PC-3 (cell line): ENCODE measurements at regions not wholly inside any gene's neighbourhood (a gene's known extent, or its start where the extent isn't known, plus 50 kb on each side); places are given as distances from the start of the nearest gene placed in this dataset.

ENCODE experiments used
- ATAC-seq: fragments of 200-7000 bp; cut with Tn5 transposase; 2 replicates; pipeline ENCODE4 v1.9.1; 2020; ENCODE audit warnings: mild to moderate bottlenecking, moderate library complexity
- BruUV-seq: library from RNA; stranded (reverse); fragments of 400-500 nt; replicated peaks from 2 replicates; lab custom pipeline; 2021; lab: Mats Ljungman, UMichigan
- CTCF ChIA-PET: fragments of 300-600 bp; sonication (Branson Sonifier 250); formaldehyde crosslinking; loops from one replicate; lab custom pipeline; 2022; ENCODE audit warnings: antibody characterized with exemption; lab: Charles Lee
- POLR2A ChIA-PET: fragments of 300-600 bp; sonication (Branson Sonifier 250); formaldehyde crosslinking; loops from one replicate; lab custom pipeline; 2022; ENCODE audit warnings: antibody characterized with exemption; ENCODE audit not compliant: unreplicated experiment; lab: Charles Lee
- DNase-seq: peaks from one replicate; pipeline ENCODE4 v3.0.0-alpha.2; 2015
- H2AFZ ChIP-seq: fragments of 300-600 bp; sonication (generic); 2 replicates; pipeline ENCODE4 v1.6.0; 2016; ENCODE audit warnings: antibody characterized with exemption, low read length
- H3F3A ChIP-seq: fragments of 300-600 bp; sonication (generic); one replicate; pipeline ENCODE4 v1.6.0; 2017; ENCODE audit warnings: antibody characterized with exemption, low read length, control low read depth, mild to moderate bottlenecking; ENCODE audit not compliant: unreplicated experiment
- H3K27ac ChIP-seq: fragments of 300-600 bp; sonication (generic); 2 replicates; pipeline ENCODE4 v1.5.1; 2016; ENCODE audit warnings: mild to moderate bottlenecking, low read length
- H3K27me3 ChIP-seq: fragments of 300-600 bp; sonication (generic); 2 replicates; pipeline ENCODE4 v1.6.1; 2016; ENCODE audit warnings: low read length, mixed read lengths
- H3K36me3 ChIP-seq: fragments of 300-600 bp; sonication (generic); 2 replicates; pipeline ENCODE4 v1.6.1; 2016; ENCODE audit warnings: low read depth, mixed run types, low read length, mixed read lengths
- H3K4me1 ChIP-seq: fragments of 300-600 bp; sonication (generic); 2 replicates; pipeline ENCODE4 v1.5.1; 2016; ENCODE audit warnings: low read length; ENCODE audit not compliant: insufficient read depth
- H3K4me2 ChIP-seq: fragments of 300-600 bp; sonication (generic); 2 replicates; pipeline ENCODE4 v1.6.0; 2016; ENCODE audit warnings: low read length
- H3K4me3 ChIP-seq: fragments of 300-600 bp; sonication (generic); 2 replicates; pipeline ENCODE4 v1.5.1; 2016; ENCODE audit warnings: mild to moderate bottlenecking, low read length, mixed read lengths
- H3K79me2 ChIP-seq: fragments of 300-600 bp; sonication (generic); 2 replicates; pipeline ENCODE4 v1.6.1; 2017; ENCODE audit warnings: low read length, mixed read lengths
- H3K9ac ChIP-seq: fragments of 300-600 bp; sonication (generic); 2 replicates; pipeline ENCODE4 v1.6.0; 2016; ENCODE audit warnings: mild to moderate bottlenecking, low read length
- H3K9me2 ChIP-seq: fragments of 300-600 bp; sonication (generic); replicated peaks from 2 replicates; pipeline ENCODE4 v1.6.1; 2016; ENCODE audit warnings: mixed run types, low read length, mixed read lengths
- H3K9me3 ChIP-seq: fragments of 300-600 bp; sonication (generic); 2 replicates; pipeline ENCODE4 v1.6.1; 2016; ENCODE audit warnings: low read length, mixed read lengths
- H4K20me1 ChIP-seq: fragments of 300-600 bp; sonication (generic); 2 replicates; pipeline ENCODE4 v1.6.1; 2016; ENCODE audit warnings: low read length, mixed read lengths
- CTCF ChIP-seq: fragments of 300-600 bp; sonication (generic); conservative IDR thresholded peaks from 2 replicates; pipeline ENCODE4 v1.5.1; 2017; ENCODE audit warnings: antibody characterized with exemption, low read depth, mild to moderate bottlenecking, low read length
- EZH2 ChIP-seq: fragments of 300-600 bp; sonication (generic); IDR thresholded peaks from one replicate; pipeline ENCODE4 v1.6.1; 2017; ENCODE audit warnings: antibody characterized with exemption, mild to moderate bottlenecking, low read length; ENCODE audit not compliant: unreplicated experiment
- EZH2phosphoT487 ChIP-seq: fragments of 300-600 bp; sonication (generic); IDR thresholded peaks from 2 replicates; pipeline ENCODE4 v1.6.1; 2018; ENCODE audit warnings: mild to moderate bottlenecking, antibody characterized with exemption, low read length, borderline replicate concordance
- intact Hi-C: fragments of 100-400 bp; cut with micrococcal nuclease; formaldehyde crosslinking; loops from 2 replicates; pipeline ENCODE4 v1.9.0; 2023

DNA sequence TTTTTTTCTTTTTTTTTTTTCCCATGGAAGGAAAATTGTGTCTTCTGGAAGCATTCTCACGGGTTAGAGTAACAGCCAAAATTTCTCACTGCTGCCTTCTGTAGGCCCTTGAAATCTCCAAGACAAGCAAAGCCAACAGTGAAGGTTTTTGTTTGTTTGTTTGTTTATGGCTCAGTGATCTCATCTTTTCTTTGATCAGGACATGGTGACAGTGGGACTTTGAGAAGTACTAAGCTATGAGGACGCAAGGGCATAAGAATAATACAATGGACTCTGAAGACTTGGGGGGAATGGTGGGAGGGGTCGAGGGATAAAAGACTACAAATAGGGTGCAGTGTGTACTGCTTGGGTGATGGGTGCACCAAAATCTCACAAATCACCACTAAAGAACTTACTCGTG is 419.4 kb downstream of the PTPRC start:
- Histone ChIP-seq H3K79me2 (no peaks in the 10 kb centered on the region), H3K4me2 (no peak overlapping the region), H3K9ac (no peak overlapping the region), H3K27ac (no peak overlapping the region), H3K4me1 (no peaks in the 10 kb centered on the region), H2AFZ (no peak overlapping the region), H3K36me3 (no peaks in the 10 kb centered on the region), H3K9me3 (no peaks in the 10 kb centered on the region), H3K9me2 (no peaks in the 10 kb centered on the region), H3K4me3 (no peak overlapping the region), H3F3A (no peaks in the 10 kb centered on the region), H4K20me1 (no peaks in the 10 kb centered on the region), H3K27me3 (no peaks in the 10 kb centered on the region)
- intact Hi-C loops: no loop called here
- DNase-seq (no peak), ATAC-seq (no peak)
- ChIA-PET POLR2A (no interaction called here), CTCF (no interaction called here)
- BruUV-seq: no TSS peak
- no peak for TF ChIP-seq EZH2
- no peak for TF ChIP-seq CTCF
- TF ChIP-seq EZH2phosphoT487: no peak

- no peaks in the 10 kb centered on the region for H3K36me3 ChIP-seq
- no peaks in the 10 kb centered on the region for H3K9me3 ChIP-seq
- H3K9ac ChIP-seq: no peak overlapping the region
- H3F3A ChIP-seq: no peaks in the 10 kb centered on the region
- DNase-seq: peak; percentile 2
- no TSS peak for BruUV-seq
- no peak for TF ChIP-seq EZH2
- no peak for TF ChIP-seq CTCF
- no peak for TF ChIP-seq EZH2phosphoT487
- H3K79me2 ChIP-seq: no peaks in the 10 kb centered on the region
- intact Hi-C loops: no loop called here
- H4K20me1 ChIP-seq: no peaks in the 10 kb centered on the region
- no peaks in the 10 kb centered on the region for H3K9me2 ChIP-seq
- H3K4me1 ChIP-seq: no peaks in the 10 kb centered on the region
- no peak overlapping the region for H3K4me2 ChIP-seq
- H2AFZ ChIP-seq: no peak overlapping the region
- POLR2A ChIA-PET: interaction anchor here (0.6 kb wide), 1 partner anchor 121 kb away, joined by 6 read pairs; no protein-coding TSS in a partner anchor
- no peaks in the 10 kb centered on the region for H3K27me3 ChIP-seq
- no peak overlapping the region for H3K27ac ChIP-seq
- H3K4me3 ChIP-seq: no peak overlapping the region
- no peak for ATAC-seq
- CTCF ChIA-PET: no interaction called here
Measured at GRCh38 chr1:199064971-199065370, 426.1 kb downstream of the PTPRC start.

- H3K79me2 ChIP-seq: no peaks in the 10 kb centered on the region
- H3K4me1 ChIP-seq: no peaks in the 10 kb centered on the region
- H3K4me3 ChIP-seq: no peak overlapping the region
- no peak overlapping the region for H3K4me2 ChIP-seq
- no peaks in the 10 kb centered on the region for H3K9me2 ChIP-seq
- no peaks in the 10 kb centered on the region for H3K36me3 ChIP-seq
- TF ChIP-seq CTCF (no peak), EZH2phosphoT487 (no peak), EZH2 (no peak)
- H3K27ac ChIP-seq: no peak overlapping the region
- no peaks in the 10 kb centered on the region for H3K27me3 ChIP-seq
- H3K9ac ChIP-seq: no peak overlapping the region
- ChIA-PET POLR2A (no interaction called here), CTCF (no interaction called here)
- ATAC-seq (no peak), DNase-seq (no peak)
- BruUV-seq: no TSS peak
- H4K20me1 ChIP-seq: no peaks in the 10 kb centered on the region
- no peaks in the 10 kb centered on the region for H3K9me3 ChIP-seq
- H2AFZ ChIP-seq: no peak overlapping the region
- intact Hi-C loops: no loop called here
- no peaks in the 10 kb centered on the region for H3F3A ChIP-seq
Measured at GRCh38 chr1:199067483-199067882, 428.6 kb downstream of the PTPRC start.
